22Rv1 (cell line): ENCODE measurements at regions not wholly inside any gene's neighbourhood (a gene's known extent, or its start where the extent isn't known, plus 50 kb on each side); places are given as distances from the start of the nearest gene placed in this dataset.
"Not testable (repeated sequence)": the region's sequence is repeated elsewhere in the genome, so short reads cannot be mapped to it uniquely, and the experiment has no call there.

Source experiments
- H3K27ac ChIP-seq: fragments of 450-650 bp; 2 replicates; pipeline ENCODE4 v1.5.1; 2017
- CTCF ChIP-seq: fragments of 450-650 bp; IDR thresholded peaks from 2 replicates; pipeline ENCODE4 v1.5.1; 2017; ENCODE audit warnings: mild to moderate bottlenecking
- ZFX ChIP-seq: fragments of 450-650 bp; IDR thresholded peaks from 2 replicates; pipeline ENCODE4 v1.6.1; 2017; ENCODE audit warnings: antibody characterized with exemption, borderline replicate concordance

- H3K27ac ChIP-seq, result no peak overlapping the region
- no peak for TF ChIP-seq ZFX
- TF ChIP-seq CTCF, result no peak
Observed at GRCh38 chr7:67496589-67496988, 500.0 kb downstream of the TYW1 start.

DNA sequence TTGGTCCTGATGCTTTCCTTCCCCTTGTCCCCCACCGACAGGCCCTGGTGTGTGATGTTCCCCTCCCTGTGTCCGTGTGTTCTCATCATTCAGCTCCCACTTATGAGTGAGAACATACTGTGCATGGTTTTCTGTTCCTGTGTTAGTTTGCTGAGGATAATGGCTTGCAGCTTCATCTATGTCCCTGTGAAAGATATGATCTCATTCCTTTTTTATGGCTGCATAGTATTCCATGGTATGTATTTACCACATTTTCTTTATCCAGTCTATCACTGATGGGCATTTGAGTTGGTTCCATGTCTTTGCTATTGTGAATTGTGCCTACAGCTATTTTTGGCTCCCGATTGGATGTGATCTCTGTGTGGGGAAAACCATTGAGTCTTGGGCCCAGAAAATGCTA is 501.3 kb downstream of the TYW1 start:
- H3K27ac ChIP-seq, result not testable (repeated sequence)

- H3K27ac ChIP-seq, result no peak overlapping the region
- TF ChIP-seq CTCF (no peak), ZFX (no peak)
Observed at GRCh38 chr7:67502929-67503328, 506.3 kb downstream of the TYW1 start.

DNA sequence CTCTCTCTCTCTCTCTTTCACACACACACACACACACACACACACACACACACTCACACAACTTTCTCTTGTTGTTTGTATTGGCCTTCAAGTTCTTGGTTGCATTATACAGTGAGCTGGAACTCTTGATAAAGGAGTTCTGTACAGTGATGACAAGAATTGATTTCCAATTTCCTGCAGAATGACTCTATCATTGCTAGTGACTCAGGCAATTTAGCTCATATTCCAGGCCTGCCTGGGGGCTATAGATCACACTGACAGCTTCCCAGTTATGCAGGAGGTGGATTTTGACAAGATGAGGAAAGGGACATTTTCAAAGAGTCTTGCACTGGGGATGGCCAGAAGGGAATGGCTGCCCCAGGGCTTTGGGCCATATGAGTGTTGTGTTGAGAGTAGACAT is 508.8 kb downstream of the TYW1 start:
- H3K27ac ChIP-seq, result no peak overlapping the region
- TF ChIP-seq ZFX (no peak), CTCF (no peak)

DNA sequence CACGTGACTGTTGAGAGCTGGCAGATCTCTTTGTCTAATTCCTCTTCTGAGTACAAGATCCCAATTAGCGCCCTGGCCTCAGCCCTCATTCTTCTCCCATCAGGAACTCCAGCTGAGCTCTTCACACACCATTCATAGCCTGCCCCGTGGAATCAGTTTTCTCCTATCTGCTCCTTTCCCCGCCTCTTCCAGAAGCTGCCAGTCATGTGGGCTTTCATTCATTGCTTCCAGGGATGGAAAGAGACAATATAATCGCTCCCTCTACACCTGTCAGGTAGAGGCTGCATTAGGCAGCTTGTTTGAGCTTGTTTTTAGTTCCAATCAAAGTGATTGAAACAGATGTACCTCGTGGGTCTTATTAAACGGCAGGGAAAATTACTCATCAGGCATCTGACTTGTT is 515.8 kb downstream of the TYW1 start:
- no peak for TF ChIP-seq ZFX
- H3K27ac ChIP-seq, result no peak overlapping the region

DNA sequence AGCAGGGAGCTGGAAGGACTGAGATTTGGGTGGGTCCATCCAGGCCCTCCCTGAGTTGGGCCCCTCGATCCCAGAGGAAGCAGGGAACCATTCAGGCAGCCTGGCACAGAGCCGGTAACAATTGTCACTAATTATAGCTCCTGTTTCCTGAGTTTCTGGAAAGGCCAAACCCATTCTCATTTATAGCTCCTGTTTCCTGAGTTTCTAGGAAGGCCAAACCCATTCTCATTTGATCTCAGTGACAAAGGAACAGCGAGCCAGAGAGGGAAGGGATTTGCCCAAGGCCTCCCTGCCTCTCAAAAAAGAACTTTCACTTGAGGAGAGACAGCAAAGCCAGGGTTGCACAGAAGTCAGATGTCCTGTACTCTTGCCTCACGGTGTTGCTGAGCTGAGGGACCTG is 521.9 kb downstream of the TYW1 start:
- no peak for TF ChIP-seq CTCF
- TF ChIP-seq ZFX, result no peak
- no peak overlapping the region for H3K27ac ChIP-seq

DNA sequence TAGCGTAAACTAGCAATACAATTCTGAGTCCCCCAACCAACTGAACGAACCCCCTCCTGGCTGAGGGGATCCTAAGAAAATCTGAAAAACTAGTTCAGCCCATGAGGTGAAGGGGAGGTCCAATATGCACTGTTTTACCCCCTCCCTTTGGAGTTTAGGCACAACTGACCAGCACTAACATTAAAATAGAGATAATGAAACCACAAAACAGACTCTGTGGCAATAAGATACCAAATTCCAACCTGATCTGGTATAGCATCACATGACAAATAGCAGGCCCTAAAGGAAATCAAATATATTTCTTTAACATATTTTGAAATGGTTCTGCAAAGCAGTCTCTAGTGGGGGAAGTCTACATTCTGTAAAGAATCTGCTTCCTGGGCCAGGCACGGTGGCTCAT is 522.5 kb downstream of the TYW1 start:
- TF ChIP-seq ZFX (no peak), CTCF (no peak)
- H3K27ac ChIP-seq, result no peak overlapping the region

GRCh38 chr7:67522504-67522903 is 525.9 kb downstream of the TYW1 start:
- TF ChIP-seq CTCF (no peak), ZFX (no peak)
- H3K27ac ChIP-seq, result no peak overlapping the region

DNA sequence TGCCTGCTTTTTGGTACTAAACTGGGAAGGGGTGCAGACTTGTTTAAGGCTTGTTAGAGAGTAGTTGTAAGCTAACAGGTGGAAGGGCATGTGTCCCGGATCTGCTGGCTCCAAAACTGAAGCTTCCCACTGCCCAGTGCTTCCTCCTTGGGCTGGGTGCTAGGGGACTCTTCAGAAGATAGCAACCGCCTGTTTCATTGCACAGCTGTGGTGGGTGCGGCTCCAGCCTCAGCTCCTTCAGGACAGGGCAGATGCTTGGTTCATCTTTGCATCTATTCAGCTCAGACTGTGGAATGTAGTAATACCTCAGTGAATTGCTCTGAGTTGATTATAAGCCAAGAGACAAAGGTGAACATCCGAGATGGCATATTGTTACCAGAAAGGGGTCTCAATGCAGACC is 527.1 kb downstream of the TYW1 start:
- no peak overlapping the region for H3K27ac ChIP-seq
- no peak for TF ChIP-seq CTCF
- no peak for TF ChIP-seq ZFX
